Caco-2 (cell line): ENCODE measurements at regions not wholly inside any gene's neighbourhood (a gene's known extent, or its start where the extent isn't known, plus 50 kb on each side); places are given as distances from the start of the nearest gene placed in this dataset.

Experiments
- BruUV-seq: library from RNA; stranded (reverse); fragments of 400-500 nt; replicated peaks from 2 replicates; lab custom pipeline; 2021; lab: Mats Ljungman, UMichigan
- CTCF ChIA-PET: fragments of 300-600 bp; sonication (Branson Sonifier 250); formaldehyde crosslinking; loops from one replicate; lab custom pipeline; 2022; ENCODE audit warnings: antibody characterized with exemption; lab: Charles Lee
- POLR2A ChIA-PET: fragments of 300-600 bp; sonication (Branson Sonifier 250); formaldehyde crosslinking; loops from one replicate; lab custom pipeline; 2022; ENCODE audit warnings: antibody characterized with exemption; lab: Charles Lee
- DNase-seq, 2 experiments: peaks; one replicate each; pipeline versions ENCODE4 v3.0.0 to v3.0.0-alpha.2; 2020 to 2022
- H3K27me3 ChIP-seq: replicated peaks from 2 replicates; pipeline ENCODE4 v1.6.0; 2011; ENCODE audit warnings: low read length; ENCODE audit not compliant: control insufficient read depth, insufficient read depth
- H3K36me3 ChIP-seq: 2 replicates; pipeline ENCODE4 v1.5.1; 2011; ENCODE audit warnings: low read length; ENCODE audit not compliant: control insufficient read depth, insufficient read depth
- H3K4me1 ChIP-seq: fragments of 250-450 bp; sonication (Bioruptor Pico); 2 replicates; pipeline ENCODE4 v1.5.1; 2020; ENCODE audit warnings: mild to moderate bottlenecking
- H3K4me3 ChIP-seq: 2 replicates; pipeline ENCODE4 v1.5.1; 2011; ENCODE audit warnings: low read depth, mild to moderate bottlenecking, control low read depth, low read length
- H3K9me3 ChIP-seq: fragments of 250-450 bp; sonication (Bioruptor Pico); 2 replicates; pipeline ENCODE4 v1.5.1; 2020; ENCODE audit warnings: mild to moderate bottlenecking, moderate library complexity
- H3K27ac Mint-ChIP-seq: one replicate; pipeline ENCODE4 v1.8.0; 2022; ENCODE audit warnings: mixed read lengths; ENCODE audit not compliant: unreplicated experiment
- H3K27me3 Mint-ChIP-seq: one replicate; pipeline ENCODE4 v1.8.0; 2022; ENCODE audit warnings: mixed read lengths; ENCODE audit not compliant: insufficient read depth, unreplicated experiment
- H3K36me3 Mint-ChIP-seq: one replicate; pipeline ENCODE4 v1.8.0; 2022; ENCODE audit warnings: mild to moderate bottlenecking, mixed read lengths; ENCODE audit not compliant: insufficient read depth, unreplicated experiment
- H3K4me1 Mint-ChIP-seq: one replicate; pipeline ENCODE4 v1.8.0; 2022; ENCODE audit warnings: low read depth, mixed read lengths; ENCODE audit not compliant: unreplicated experiment
- H3K4me3 Mint-ChIP-seq: one replicate; pipeline ENCODE4 v1.8.0; 2022; ENCODE audit warnings: mild to moderate bottlenecking, moderate library complexity, mixed read lengths; ENCODE audit not compliant: unreplicated experiment
- H3K9me3 Mint-ChIP-seq: one replicate; pipeline ENCODE4 v1.8.0; 2022; ENCODE audit warnings: mixed read lengths; ENCODE audit not compliant: unreplicated experiment
- CTCF ChIP-seq, 2 experiments: fragments of 200-600 bp in 1 of 2; IDR thresholded peaks; 1 replicate in 1 of 2; 2 replicates in 1 of 2; pipeline versions ENCODE4 v1.5.1 to v1.8.0; 2011 to 2022; ENCODE audit warnings: antibody characterized with exemption in 1 of 2, control low read depth in 1 of 2, inconsistent platforms in 1 of 2, low read depth in 1 of 2, low read length in 1 of 2, mild to moderate bottlenecking in 1 of 2, moderate library complexity in 1 of 2; ENCODE audit not compliant: insufficient read depth in 1 of 2, severe bottlenecking in 1 of 2, unreplicated experiment in 1 of 2
- intact Hi-C: fragments of 100-400 bp; cut with micrococcal nuclease; formaldehyde crosslinking; loops from one replicate; pipeline ENCODE4 v1.10.0; 2022; ENCODE audit not compliant: unreplicated experiment

DNA sequence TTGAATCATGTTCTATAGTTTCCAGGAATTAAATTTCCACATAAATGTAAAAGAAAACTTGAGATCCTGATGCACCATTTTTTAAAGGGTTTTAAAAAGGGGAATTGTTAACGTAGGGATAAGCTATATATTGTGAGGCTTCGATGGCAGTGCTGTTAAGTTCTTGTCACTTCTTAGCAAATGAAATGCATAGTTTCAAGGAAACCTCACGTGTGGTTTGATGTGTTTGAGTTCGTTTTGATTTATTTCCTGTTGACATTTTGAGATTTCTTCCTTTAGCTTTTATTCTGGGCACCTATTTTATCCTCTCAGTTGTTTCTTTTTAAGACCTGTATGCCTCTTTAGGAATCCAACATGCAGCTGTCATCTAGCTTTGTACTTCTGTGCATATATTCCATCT is 301.0 kb downstream of the DOCK8 start:
- H3K9me3 ChIP-seq: no peaks in the 10 kb centered on the region
- ChIA-PET CTCF (no interaction called here), POLR2A (no interaction called here)
- BruUV-seq: no TSS peak
- intact Hi-C loops: loop anchor here (5.0 kb wide), 1 partner anchor 42 kb away; no protein-coding TSS in a partner anchor
- H3K4me3 ChIP-seq: no peak overlapping the region
- no peak for DNase-seq
- no peak for TF ChIP-seq CTCF (IDR thresholded peaks at IDR 0.05; ENCODE audit: insufficient read depth in 1 of 2, low read depth in 1 of 2, low read length in 1 of 2, severe bottlenecking in 1 of 2, unreplicated experiment in 1 of 2)
- H3K27me3 ChIP-seq: no peaks in the 10 kb centered on the region
- peaks cover 24% of the 10 kb centered on the region for H3K36me3 Mint-ChIP-seq
- no peak overlapping the region for H3K27ac Mint-ChIP-seq
- H3K4me1 ChIP-seq: peaks cover 38% of the 10 kb centered on the region
- no peaks in the 10 kb centered on the region for H3K9me3 Mint-ChIP-seq
- no peaks in the 10 kb centered on the region for H3K36me3 ChIP-seq
- H3K4me1 Mint-ChIP-seq: peaks cover 20% of the 10 kb centered on the region
- H3K27me3 Mint-ChIP-seq: no peaks in the 10 kb centered on the region
- H3K4me3 Mint-ChIP-seq: no peak overlapping the region

DNA sequence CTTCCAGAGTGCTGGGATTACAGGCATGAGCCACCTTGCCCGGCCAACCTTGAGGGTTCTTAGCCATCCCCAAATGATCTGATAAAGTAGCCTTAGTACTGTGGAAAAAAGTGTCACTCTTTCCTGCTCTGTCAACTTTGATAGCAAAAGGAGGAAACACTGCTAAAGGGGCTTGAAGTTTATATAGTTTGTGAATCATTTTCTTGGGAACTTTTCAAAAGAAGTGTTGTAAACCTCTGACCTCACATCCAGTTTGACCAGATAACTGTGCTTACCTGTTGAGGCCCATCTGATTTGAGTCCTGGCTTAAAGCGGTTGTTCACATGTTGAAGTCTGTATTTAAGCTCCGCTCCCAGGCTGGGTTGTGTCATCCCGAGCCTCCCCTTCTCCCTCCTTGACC is 303.3 kb downstream of the DOCK8 start:
- intact Hi-C loops: loop anchor here (5.0 kb wide), 1 partner anchor 39 kb away; no protein-coding TSS in a partner anchor
- Histone ChIP-seq H3K27me3 (no peaks in the 10 kb centered on the region), H3K4me1 (peaks cover 38% of the 10 kb centered on the region), H3K9me3 (no peaks in the 10 kb centered on the region), H3K36me3 (no peaks in the 10 kb centered on the region), H3K4me3 (no peak overlapping the region)
- H3K27me3 Mint-ChIP-seq: no peaks in the 10 kb centered on the region
- no TSS peak for BruUV-seq
- peak; percentile 57 to 58 for DNase-seq
- H3K4me1 Mint-ChIP-seq: peaks cover 24% of the 10 kb centered on the region
- H3K9me3 Mint-ChIP-seq: no peaks in the 10 kb centered on the region
- H3K36me3 Mint-ChIP-seq: peaks cover 23% of the 10 kb centered on the region
- H3K27ac Mint-ChIP-seq: peak overlapping the region; percentile 70
- ChIA-PET POLR2A (no interaction called here), CTCF (no interaction called here)
- peak overlapping the region; percentile 49 for H3K4me3 Mint-ChIP-seq
- no peak for TF ChIP-seq CTCF (IDR thresholded peaks at IDR 0.05; ENCODE audit: insufficient read depth in 1 of 2, low read depth in 1 of 2, low read length in 1 of 2, severe bottlenecking in 1 of 2, unreplicated experiment in 1 of 2)

GRCh38 chr9:518540-518939 is 303.9 kb downstream of the DOCK8 start:
- POLR2A ChIA-PET: no interaction called here
- intact Hi-C loops: loop anchor here (5.0 kb wide), 1 partner anchor 39 kb away; no protein-coding TSS in a partner anchor
- Mint-ChIP-seq H3K4me1 (peaks cover 30% of the 10 kb centered on the region), H3K27ac (peak overlapping the region; percentile 70), H3K27me3 (no peaks in the 10 kb centered on the region), H3K36me3 (peaks cover 26% of the 10 kb centered on the region), H3K9me3 (no peaks in the 10 kb centered on the region), H3K4me3 (peak overlapping the region; percentile 49)
- CTCF ChIA-PET: interaction anchor here (0.6 kb wide), 1 partner anchor 112 kb away, joined by 3 read pairs; no protein-coding TSS in a partner anchor
- H3K27me3 ChIP-seq: no peaks in the 10 kb centered on the region
- TSS peak; percentile 20 for BruUV-seq
- TF ChIP-seq CTCF (IDR thresholded peaks at IDR 0.05; ENCODE audit: insufficient read depth in 1 of 2, low read depth in 1 of 2, low read length in 1 of 2, severe bottlenecking in 1 of 2, unreplicated experiment in 1 of 2): no peak
- DNase-seq: peak; percentile 31 to 39
- H3K4me1 ChIP-seq: peaks cover 38% of the 10 kb centered on the region
- H3K36me3 ChIP-seq: no peaks in the 10 kb centered on the region
- H3K9me3 ChIP-seq: no peaks in the 10 kb centered on the region
- H3K4me3 ChIP-seq: no peak overlapping the region
